ENCODE measurements at regions not wholly inside any gene's neighbourhood (a gene's known extent, or its start where the extent isn't known, plus 50 kb on each side); places are given as distances from the start of the nearest gene placed in this dataset.

GRCh38 chr4:114041117-114041475 lies 61.6 kb upstream of the ARSJ start:
- no peak for TF ChIP-seq CTCF (IDR thresholded peaks at IDR 0.05)
- TF ChIP-seq POLR2A (IDR thresholded peaks at IDR 0.05): no peak

Data from testis (tissue), 2 donors.